ENCODE measurements at regions not wholly inside any gene's neighbourhood (a gene's known extent, or its start where the extent isn't known, plus 50 kb on each side); places are given as distances from the start of the nearest gene placed in this dataset.

GRCh38 chr11:33615751-33616150 is 84.9 kb downstream of the C11orf91 start:
- H3K27ac ChIP-seq (ENCODE audit: low read length), result no peak overlapping the region
- no peak overlapping the region for H3K4me2 ChIP-seq (ENCODE audit: low read length)
- ChIA-PET CTCF (no interaction called here), POLR2A (ENCODE audit: unreplicated experiment) (no interaction called here)
- no peaks in the 10 kb centered on the region for H3K9me2 ChIP-seq (replicated peaks; ENCODE audit: low read length)
- H3K9me3 ChIP-seq (ENCODE audit: low read length), result no peaks in the 10 kb centered on the region
- H3K4me1 ChIP-seq (ENCODE audit: insufficient read depth, low read length), result peaks cover 4% of the 10 kb centered on the region; the same call in 1 of the 2 replicates
- no peaks in the 10 kb centered on the region for H4K20me1 ChIP-seq (ENCODE audit: low read length)
- ATAC-seq (no peak), DNase-seq (no peak)
- no peak overlapping the region for H3K9ac ChIP-seq (ENCODE audit: low read length)
- H3K4me3 ChIP-seq (ENCODE audit: low read length), result no peak overlapping the region
- no peak for TF ChIP-seq EZH2phosphoT487 (IDR thresholded peaks at IDR 0.05; ENCODE audit: borderline replicate concordance, low read length)
- TF ChIP-seq CTCF (conservative IDR thresholded peaks at IDR 0.05; ENCODE audit: low read depth, low read length), result no peak
- no peak for TF ChIP-seq EZH2 (IDR thresholded peaks at IDR 0.05; ENCODE audit: low read length, unreplicated experiment)
- no peak overlapping the region for H2AFZ ChIP-seq (ENCODE audit: low read length)
- no peaks in the 10 kb centered on the region for H3K79me2 ChIP-seq (ENCODE audit: low read length)
- no peaks in the 10 kb centered on the region for H3K36me3 ChIP-seq (ENCODE audit: low read depth, low read length)
- intact Hi-C loops (cut with micrococcal nuclease), result no loop called here
- no peaks in the 10 kb centered on the region for H3F3A ChIP-seq (ENCODE audit: low read length, unreplicated experiment)
- no peaks in the 10 kb centered on the region for H3K27me3 ChIP-seq (ENCODE audit: low read length)
- BruUV-seq (replicated peaks), result no TSS peak

- H4K20me1 ChIP-seq (ENCODE audit: low read length), result no peaks in the 10 kb centered on the region
- no peaks in the 10 kb centered on the region for H3K36me3 ChIP-seq (ENCODE audit: low read depth, low read length)
- H3K4me2 ChIP-seq (ENCODE audit: low read length), result no peak overlapping the region
- no TSS peak for BruUV-seq (replicated peaks)
- ATAC-seq (no peak), DNase-seq (no peak)
- no peak overlapping the region for H3K4me3 ChIP-seq (ENCODE audit: low read length)
- TF ChIP-seq EZH2phosphoT487 (IDR thresholded peaks at IDR 0.05; ENCODE audit: borderline replicate concordance, low read length), result no peak
- no peak for TF ChIP-seq CTCF (conservative IDR thresholded peaks at IDR 0.05; ENCODE audit: low read depth, low read length)
- TF ChIP-seq EZH2 (IDR thresholded peaks at IDR 0.05; ENCODE audit: low read length, unreplicated experiment), result no peak
- H3F3A ChIP-seq (ENCODE audit: low read length, unreplicated experiment), result no peaks in the 10 kb centered on the region
- no peak overlapping the region for H3K9ac ChIP-seq (ENCODE audit: low read length)
- POLR2A ChIA-PET (ENCODE audit: unreplicated experiment), result no interaction called here
- peaks cover 4% of the 10 kb centered on the region; the same call in 1 of the 2 replicates for H3K4me1 ChIP-seq (ENCODE audit: insufficient read depth, low read length)
- CTCF ChIA-PET, result no interaction called here
- H2AFZ ChIP-seq (ENCODE audit: low read length), result no peak overlapping the region
- no peaks in the 10 kb centered on the region for H3K9me2 ChIP-seq (replicated peaks; ENCODE audit: low read length)
- no peaks in the 10 kb centered on the region for H3K9me3 ChIP-seq (ENCODE audit: low read length)
- no peak overlapping the region for H3K27ac ChIP-seq (ENCODE audit: low read length)
- no peaks in the 10 kb centered on the region for H3K27me3 ChIP-seq (ENCODE audit: low read length)
- no peaks in the 10 kb centered on the region for H3K79me2 ChIP-seq (ENCODE audit: low read length)
- intact Hi-C loops (cut with micrococcal nuclease), result no loop called here
Measured at GRCh38 chr11:33613404-33613803, 87.2 kb downstream of the C11orf91 start.

GRCh38 chr11:33610903-33611302 is 89.7 kb downstream of the C11orf91 start:
- TF ChIP-seq CTCF (conservative IDR thresholded peaks at IDR 0.05; ENCODE audit: low read depth, low read length), result no peak
- no peak for TF ChIP-seq EZH2phosphoT487 (IDR thresholded peaks at IDR 0.05; ENCODE audit: borderline replicate concordance, low read length)
- TF ChIP-seq EZH2 (IDR thresholded peaks at IDR 0.05; ENCODE audit: low read length, unreplicated experiment), result no peak
- Histone ChIP-seq H2AFZ (ENCODE audit: low read length) (no peak overlapping the region), H3K9me3 (ENCODE audit: low read length) (no peaks in the 10 kb centered on the region), H3K9ac (ENCODE audit: low read length) (no peak overlapping the region), H3K79me2 (ENCODE audit: low read length) (no peaks in the 10 kb centered on the region), H3K9me2 (replicated peaks; ENCODE audit: low read length) (no peaks in the 10 kb centered on the region), H4K20me1 (ENCODE audit: low read length) (no peaks in the 10 kb centered on the region), H3K27ac (ENCODE audit: low read length) (no peak overlapping the region), H3F3A (ENCODE audit: low read length, unreplicated experiment) (no peaks in the 10 kb centered on the region), H3K27me3 (ENCODE audit: low read length) (no peaks in the 10 kb centered on the region), H3K36me3 (ENCODE audit: low read depth, low read length) (no peaks in the 10 kb centered on the region), H3K4me1 (ENCODE audit: insufficient read depth, low read length) (no peaks in the 10 kb centered on the region), H3K4me3 (ENCODE audit: low read length) (no peak overlapping the region), H3K4me2 (ENCODE audit: low read length) (no peak overlapping the region)
- no peak for ATAC-seq
- ChIA-PET POLR2A (ENCODE audit: unreplicated experiment) (no interaction called here), CTCF (no interaction called here)
- BruUV-seq (replicated peaks), result no TSS peak
- no peak for DNase-seq
- intact Hi-C loops (cut with micrococcal nuclease), result no loop called here

Measured in PC-3 (cell line).